ENCODE measurements at regions not wholly inside any gene's neighbourhood (a gene's known extent, or its start where the extent isn't known, plus 50 kb on each side); places are given as distances from the start of the nearest gene placed in this dataset.

- H3K9me1 ChIP-seq (ENCODE audit: control insufficient read depth, insufficient read depth, low read length), result no peaks in the 10 kb centered on the region
- H2AFZ ChIP-seq (ENCODE audit: low read depth, low read length), result no peak overlapping the region
- H3K27ac ChIP-seq (ENCODE audit: extremely low read depth, low read depth, low read length), result no peak overlapping the region
- H3K9ac ChIP-seq (ENCODE audit: insufficient read depth in 1 of 2, low read depth in 2 of 2, low read length in 2 of 2), result no peak overlapping the region
- no peaks in the 10 kb centered on the region for H3K27me3 ChIP-seq (ENCODE audit: control insufficient read depth in 2 of 2, insufficient read depth in 2 of 2, low read length in 2 of 2)
- 0% methylated on average over 2 of the region's 2 CpGs for WGBS (ENCODE audit: insufficient coverage, low coverage, missing lambda C conversion rate)
- FAIRE-seq (no peak), ATAC-seq (no peak), DNase-seq (ENCODE audit: extremely low read depth in 1 of 4, low spot score in 3 of 4) (no peak)
- ChIA-PET CTCF (ENCODE audit: low intra/inter-chr PET ratio) (no interaction called here), POLR2A (no interaction called here)
- no peak overlapping the region for H3K4me3 ChIP-seq
- H3K79me2 ChIP-seq (ENCODE audit: control insufficient read depth, insufficient read depth, low read length), result no peaks in the 10 kb centered on the region
- in situ Hi-C loops (cut with MboI), result no loop called here
- no peak overlapping the region for H3K4me2 ChIP-seq (ENCODE audit: insufficient read depth, low read length)
- no peak for TF ChIP-seq TCFL5 (CRISPR knock-in tag; conservative IDR thresholded peaks at IDR 0.05)
- intact Hi-C loops (cut with micrococcal nuclease), result no loop called here
- no TSS peak for BruUV-seq (replicated peaks)
- no peaks in the 10 kb centered on the region for H3K36me3 ChIP-seq (ENCODE audit: control insufficient read depth, insufficient read depth, low read length)
- H3K4me1 ChIP-seq (replicated peaks in 1 of 2; ENCODE audit: control insufficient read depth in 2 of 2, insufficient read depth in 2 of 2, low read length in 2 of 2), result no peaks in the 10 kb centered on the region
- H3K9me3 ChIP-seq (replicated peaks; ENCODE audit: control insufficient read depth, insufficient read depth, low read depth, low read length), result no peaks in the 10 kb centered on the region
- no peaks in the 10 kb centered on the region for H4K20me1 ChIP-seq (replicated peaks; ENCODE audit: control insufficient read depth, insufficient read depth, low read length)
Observed at GRCh38 chr9:82127465-82127864, 138.9 kb downstream of the SPATA31D1 start.

GRCh38 chr9:82128011-82128696 lies 139.6 kb downstream of the SPATA31D1 start:
- no peak for ATAC-seq
- TF ChIP-seq TFAM (CRISPR knock-in tag; conservative IDR thresholded peaks at IDR 0.05) (no peak), DLX4 (CRISPR knock-in tag; IDR thresholded peaks at IDR 0.05) (no peak), HOMEZ (CRISPR knock-in tag; IDR thresholded peaks at IDR 0.05) (no peak)

More at GRCh38 chr9:82128011-82128696, 139.6 kb downstream of the SPATA31D1 start:
- in situ Hi-C loops (cut with MboI), result no loop called here
- Histone ChIP-seq H3K9ac (ENCODE audit: insufficient read depth in 1 of 2, low read depth in 2 of 2, low read length in 2 of 2) (no peak overlapping the region), H3K27me3 (ENCODE audit: control insufficient read depth in 2 of 2, insufficient read depth in 2 of 2, low read length in 2 of 2) (no peaks in the 10 kb centered on the region), H2AFZ (ENCODE audit: low read depth, low read length) (no peak overlapping the region), H3K27ac (ENCODE audit: extremely low read depth, low read depth, low read length) (no peak overlapping the region), H3K79me2 (ENCODE audit: control insufficient read depth, insufficient read depth, low read length) (no peaks in the 10 kb centered on the region), H3K36me3 (ENCODE audit: control insufficient read depth, insufficient read depth, low read length) (no peaks in the 10 kb centered on the region), H3K4me3 (no peak overlapping the region), H3K4me1 (replicated peaks in 1 of 2; ENCODE audit: control insufficient read depth in 2 of 2, insufficient read depth in 2 of 2, low read length in 2 of 2) (no peaks in the 10 kb centered on the region), H4K20me1 (replicated peaks; ENCODE audit: control insufficient read depth, insufficient read depth, low read length) (no peaks in the 10 kb centered on the region), H3K9me1 (ENCODE audit: control insufficient read depth, insufficient read depth, low read length) (no peaks in the 10 kb centered on the region), H3K9me3 (replicated peaks; ENCODE audit: control insufficient read depth, insufficient read depth, low read depth, low read length) (no peaks in the 10 kb centered on the region), H3K4me2 (ENCODE audit: insufficient read depth, low read length) (no peak overlapping the region)
- WGBS (ENCODE audit: insufficient coverage, low coverage, missing lambda C conversion rate), result 0% methylated on average over 2 of the region's 3 CpGs
- FAIRE-seq, result no peak
- ChIA-PET POLR2A (no interaction called here), CTCF (ENCODE audit: low intra/inter-chr PET ratio) (no interaction called here)
- intact Hi-C loops (cut with micrococcal nuclease), result no loop called here
- BruUV-seq (replicated peaks), result no TSS peak
- no peak for DNase-seq (ENCODE audit: extremely low read depth in 1 of 4, low spot score in 3 of 4)

All from K562 (cell line).